ENCODE measurements at regions not wholly inside any gene's neighbourhood (a gene's known extent, or its start where the extent isn't known, plus 50 kb on each side); places are given as distances from the start of the nearest gene placed in this dataset.

- 76% methylated on average over 3 of the region's 3 CpGs for WGBS, 2 donors
- Histone ChIP-seq H3K27ac (no peak overlapping the region), H3K4me3 (no peak overlapping the region), H3K9me3 (no peaks in the 10 kb centered on the region), H3K27me3 (no peaks in the 10 kb centered on the region), H3K36me3 (ENCODE audit: low read depth, missing control alignments) (no peaks in the 10 kb centered on the region), H3K4me1 (no peaks in the 10 kb centered on the region)
- DNase-seq, result no peak
- TF ChIP-seq, protein P1, sequence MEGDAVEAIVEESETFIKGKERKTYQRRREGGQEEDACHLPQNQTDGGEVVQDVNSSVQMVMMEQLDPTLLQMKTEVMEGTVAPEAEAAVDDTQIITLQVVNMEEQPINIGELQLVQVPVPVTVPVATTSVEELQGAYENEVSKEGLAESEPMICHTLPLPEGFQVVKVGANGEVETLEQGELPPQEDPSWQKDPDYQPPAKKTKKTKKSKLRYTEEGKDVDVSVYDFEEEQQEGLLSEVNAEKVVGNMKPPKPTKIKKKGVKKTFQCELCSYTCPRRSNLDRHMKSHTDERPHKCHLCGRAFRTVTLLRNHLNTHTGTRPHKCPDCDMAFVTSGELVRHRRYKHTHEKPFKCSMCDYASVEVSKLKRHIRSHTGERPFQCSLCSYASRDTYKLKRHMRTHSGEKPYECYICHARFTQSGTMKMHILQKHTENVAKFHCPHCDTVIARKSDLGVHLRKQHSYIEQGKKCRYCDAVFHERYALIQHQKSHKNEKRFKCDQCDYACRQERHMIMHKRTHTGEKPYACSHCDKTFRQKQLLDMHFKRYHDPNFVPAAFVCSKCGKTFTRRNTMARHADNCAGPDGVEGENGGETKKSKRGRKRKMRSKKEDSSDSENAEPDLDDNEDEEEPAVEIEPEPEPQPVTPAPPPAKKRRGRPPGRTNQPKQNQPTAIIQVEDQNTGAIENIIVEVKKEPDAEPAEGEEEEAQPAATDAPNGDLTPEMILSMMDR (IDR thresholded peaks at IDR 0.05), result no peak
- TF ChIP-seq POLR2A (IDR thresholded peaks at IDR 0.05), result no peak
- intact Hi-C loops (cut with DNase I; ENCODE audit: low total_unique reads), result no loop called here
Measured at GRCh38 chr5:8136271-8136670, 267.3 kb downstream of the MTRR start.

GRCh38 chr5:8137941-8138550, 269.1 kb downstream of the MTRR start:
- Histone ChIP-seq H3K36me3 (ENCODE audit: low read depth, missing control alignments) (no peaks in the 10 kb centered on the region), H3K27ac (no peak overlapping the region), H3K4me1 (no peaks in the 10 kb centered on the region), H3K4me3 (no peak overlapping the region), H3K27me3 (no peaks in the 10 kb centered on the region), H3K9me3 (no peaks in the 10 kb centered on the region)
- 69 to 79% methylated on average over 2 of the region's 2 CpGs for WGBS, 2 donors
- TF ChIP-seq, protein P1 (IDR thresholded peaks at IDR 0.05), result no peak
- TF ChIP-seq POLR2A (IDR thresholded peaks at IDR 0.05), result no peak
- intact Hi-C loops (cut with DNase I; ENCODE audit: low total_unique reads), result no loop called here
- DNase-seq, result no peak

GRCh38 chr5:8138884-8139283, 269.9 kb downstream of the MTRR start:
- no peak overlapping the region for H3K27ac ChIP-seq
- no peaks in the 10 kb centered on the region for H3K36me3 ChIP-seq (ENCODE audit: low read depth, missing control alignments)
- intact Hi-C loops (cut with DNase I; ENCODE audit: low total_unique reads), result no loop called here
- no peaks in the 10 kb centered on the region for H3K4me1 ChIP-seq
- H3K4me3 ChIP-seq, result no peak overlapping the region
- H3K9me3 ChIP-seq, result no peaks in the 10 kb centered on the region
- no peaks in the 10 kb centered on the region for H3K27me3 ChIP-seq
- no peak for TF ChIP-seq POLR2A (IDR thresholded peaks at IDR 0.05)
- TF ChIP-seq, protein P1 (IDR thresholded peaks at IDR 0.05), result no peak
- 75 to 77% methylated on average over 5 of the region's 5 CpGs for WGBS, 2 donors
- DNase-seq, result no peak

GRCh38 chr5:8150791-8151190, 281.8 kb downstream of the MTRR start:
- Histone ChIP-seq H3K4me1 (no peaks in the 10 kb centered on the region), H3K27me3 (no peaks in the 10 kb centered on the region), H3K36me3 (ENCODE audit: low read depth, missing control alignments) (no peaks in the 10 kb centered on the region), H3K9me3 (no peaks in the 10 kb centered on the region), H3K4me3 (no peak overlapping the region), H3K27ac (no peak overlapping the region)
- TF ChIP-seq POLR2A (IDR thresholded peaks at IDR 0.05), result no peak
- TF ChIP-seq, protein P1 (IDR thresholded peaks at IDR 0.05), result no peak
- intact Hi-C loops (cut with DNase I; ENCODE audit: low total_unique reads), result no loop called here
- WGBS, 2 donors, result 85 to 91% methylated on average over 1 of the region's 1 CpG
- DNase-seq, result no peak

GRCh38 chr5:8156706-8157105, 287.8 kb downstream of the MTRR start:
- 40 to 43% methylated on average over 3 of the region's 3 CpGs for WGBS, 2 donors
- H3K27ac ChIP-seq, result no peak overlapping the region

More at GRCh38 chr5:8156706-8157105, 287.8 kb downstream of the MTRR start:
- Histone ChIP-seq H3K27me3 (no peaks in the 10 kb centered on the region), H3K9me3 (no peaks in the 10 kb centered on the region), H3K36me3 (ENCODE audit: low read depth, missing control alignments) (no peaks in the 10 kb centered on the region), H3K4me1 (no peaks in the 10 kb centered on the region), H3K4me3 (no peak overlapping the region)
- DNase-seq, result no peak
- intact Hi-C loops (cut with DNase I; ENCODE audit: low total_unique reads), result no loop called here
- TF ChIP-seq POLR2A (IDR thresholded peaks at IDR 0.05), result no peak
- TF ChIP-seq, protein P1 (IDR thresholded peaks at IDR 0.05), result no peak
